GM21825 (cell line): ENCODE measurements at regions not wholly inside any gene's neighbourhood (a gene's known extent, or its start where the extent isn't known, plus 50 kb on each side); places are given as distances from the start of the nearest gene placed in this dataset.
"Not testable (repeated sequence)": the region's sequence is repeated elsewhere in the genome, so short reads cannot be mapped to it uniquely, and the experiment has no call there.

ENCODE experiments used
- ATAC-seq: cut with Tn5 transposase; IDR thresholded peaks from one replicate; pipeline ENCODE4 v1.9.1; 2021; ENCODE audit warnings: mild to moderate bottlenecking, moderate library complexity; ENCODE audit not compliant: unreplicated experiment

DNA sequence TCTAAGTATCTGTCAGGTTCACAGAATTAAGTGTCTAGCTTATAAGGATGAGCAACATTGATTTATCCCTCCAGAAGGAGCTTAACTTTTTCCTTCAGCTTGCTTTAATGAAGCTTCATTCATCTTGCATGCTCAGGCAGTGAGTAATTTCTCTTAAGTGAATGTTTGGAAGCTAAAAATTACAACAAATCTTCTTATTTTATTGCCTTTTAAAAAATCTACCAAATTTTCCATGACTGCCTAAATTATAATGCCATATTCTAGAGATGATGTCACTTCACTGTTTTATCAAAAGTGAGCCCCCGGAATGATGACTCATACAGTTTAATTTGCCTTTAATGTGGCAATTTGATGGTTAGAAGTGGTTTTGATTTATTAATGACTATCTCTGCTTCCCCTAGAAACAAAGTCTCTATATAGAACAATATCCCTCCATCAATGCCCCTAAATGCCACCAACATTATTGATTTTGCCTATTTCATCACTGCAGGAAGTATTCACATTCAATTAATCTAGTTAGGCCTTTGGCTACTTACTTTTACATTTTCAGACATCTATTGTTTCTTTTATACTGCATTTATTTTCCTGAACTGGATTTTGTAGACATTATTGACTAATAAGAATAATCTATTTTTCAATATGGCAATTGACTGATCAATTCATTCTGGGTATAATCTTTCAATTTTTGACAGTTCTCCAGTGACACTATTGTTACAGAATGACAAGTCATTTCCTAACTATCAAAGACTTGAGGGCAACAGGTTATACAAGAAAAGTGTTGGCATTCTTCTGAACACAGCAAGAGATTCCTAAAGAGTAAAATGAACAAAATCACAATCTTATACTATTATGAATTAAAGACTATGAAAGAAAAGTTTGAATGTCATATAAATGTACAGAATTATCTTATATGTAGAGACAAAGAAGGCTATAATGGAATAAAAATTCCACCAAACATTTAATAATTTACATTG is 139.3 kb upstream of the ODAD2 start:
- ATAC-seq, result no peak

DNA sequence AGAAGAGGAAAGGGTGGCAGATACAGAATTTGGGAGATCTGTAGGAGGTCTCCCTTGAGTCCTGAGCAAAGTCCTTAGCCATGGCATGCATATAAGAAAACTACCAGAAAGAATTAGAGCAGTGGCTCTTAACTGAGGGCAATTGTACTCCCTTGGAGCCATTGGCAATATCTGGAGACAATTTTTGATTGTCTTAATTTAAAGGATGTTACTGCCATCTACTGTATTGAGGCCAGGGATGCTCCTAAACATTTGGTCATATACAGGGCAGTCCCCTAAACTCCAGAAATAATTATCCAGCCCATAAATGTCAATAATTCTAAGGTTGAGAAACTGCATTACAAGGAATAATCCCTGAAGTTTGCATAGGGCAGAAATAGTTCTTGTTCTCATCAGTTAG is 136.4 kb upstream of the ODAD2 start:
- ATAC-seq, result no peak

DNA sequence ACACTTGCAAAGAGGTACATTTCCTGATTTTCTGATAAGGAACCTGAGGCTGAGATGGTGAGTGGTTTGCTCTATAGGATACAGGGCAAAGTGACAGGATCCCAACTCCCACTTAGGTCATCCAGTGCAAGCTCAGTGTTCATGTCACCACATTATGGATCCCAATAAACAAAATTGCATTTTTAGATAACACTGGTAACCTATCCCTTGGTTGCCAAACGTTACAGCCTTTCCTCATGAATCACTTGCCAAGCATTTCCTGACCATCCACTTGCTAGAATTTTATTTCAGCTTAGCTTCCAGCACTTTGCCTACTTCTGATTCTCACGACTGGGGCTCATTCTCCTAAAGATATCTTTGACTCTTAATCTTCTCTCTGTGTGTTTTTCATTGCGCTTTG is 131.4 kb upstream of the ODAD2 start:
- ATAC-seq, result no peak

DNA sequence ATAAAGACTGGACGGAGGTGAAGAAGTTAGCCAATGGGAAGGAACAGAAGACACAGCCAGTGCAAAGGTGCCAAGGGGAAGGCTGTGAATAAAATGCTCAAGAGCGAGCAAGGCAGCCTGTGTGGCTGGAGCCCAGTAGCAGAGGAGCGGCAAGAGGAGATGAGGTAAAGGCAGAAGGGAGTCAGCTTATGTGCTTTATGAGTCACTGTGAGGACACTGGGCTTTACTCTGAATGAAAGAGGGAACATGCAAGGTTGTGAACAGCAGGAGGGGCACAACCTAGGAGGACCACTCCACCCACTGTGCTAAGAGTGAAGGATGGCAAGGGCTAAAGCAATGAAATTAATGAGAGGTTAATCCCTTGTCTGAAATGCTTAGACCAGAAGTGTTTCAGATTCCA is 129.0 kb upstream of the ODAD2 start:
- ATAC-seq, result no peak

DNA sequence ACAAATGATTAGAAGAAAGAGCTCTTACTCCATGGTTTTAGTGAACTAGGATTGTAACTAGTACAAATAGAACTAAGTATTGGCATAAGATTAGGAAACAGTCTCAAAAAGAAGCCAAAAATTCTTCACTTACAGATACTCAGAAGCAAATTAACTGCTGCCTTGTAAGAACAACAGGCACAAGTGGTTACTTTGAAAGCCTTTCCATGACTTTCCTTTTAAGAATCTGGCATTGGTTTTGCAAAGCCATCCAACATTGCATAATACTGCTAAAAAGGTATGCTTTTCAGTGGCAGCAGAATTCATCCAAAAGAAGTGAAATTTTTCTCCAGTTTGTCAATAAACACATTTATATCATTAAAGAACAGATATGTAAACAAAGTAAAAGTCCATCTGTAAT is 126.8 kb upstream of the ODAD2 start:
- no peak for ATAC-seq

DNA sequence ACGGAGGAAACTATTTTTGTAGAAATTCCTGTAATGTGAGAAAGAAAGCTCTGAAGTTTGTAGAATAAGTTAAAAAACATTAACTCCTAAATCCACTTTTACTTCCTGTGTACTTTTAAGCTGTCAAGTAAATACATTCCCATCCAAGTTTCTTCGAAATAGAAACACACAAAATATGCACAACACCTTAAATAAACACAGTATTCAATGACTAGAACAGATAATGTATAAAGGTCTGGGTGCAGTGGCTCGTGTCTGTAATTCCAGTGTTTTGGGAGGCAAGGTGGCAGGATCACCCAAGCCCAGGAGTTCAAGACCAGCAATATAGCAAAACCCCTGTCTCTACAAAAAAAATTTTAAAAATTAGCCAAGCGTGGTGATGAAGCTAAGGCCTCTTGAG is 121.9 kb upstream of the ODAD2 start:
- no peak for ATAC-seq

DNA sequence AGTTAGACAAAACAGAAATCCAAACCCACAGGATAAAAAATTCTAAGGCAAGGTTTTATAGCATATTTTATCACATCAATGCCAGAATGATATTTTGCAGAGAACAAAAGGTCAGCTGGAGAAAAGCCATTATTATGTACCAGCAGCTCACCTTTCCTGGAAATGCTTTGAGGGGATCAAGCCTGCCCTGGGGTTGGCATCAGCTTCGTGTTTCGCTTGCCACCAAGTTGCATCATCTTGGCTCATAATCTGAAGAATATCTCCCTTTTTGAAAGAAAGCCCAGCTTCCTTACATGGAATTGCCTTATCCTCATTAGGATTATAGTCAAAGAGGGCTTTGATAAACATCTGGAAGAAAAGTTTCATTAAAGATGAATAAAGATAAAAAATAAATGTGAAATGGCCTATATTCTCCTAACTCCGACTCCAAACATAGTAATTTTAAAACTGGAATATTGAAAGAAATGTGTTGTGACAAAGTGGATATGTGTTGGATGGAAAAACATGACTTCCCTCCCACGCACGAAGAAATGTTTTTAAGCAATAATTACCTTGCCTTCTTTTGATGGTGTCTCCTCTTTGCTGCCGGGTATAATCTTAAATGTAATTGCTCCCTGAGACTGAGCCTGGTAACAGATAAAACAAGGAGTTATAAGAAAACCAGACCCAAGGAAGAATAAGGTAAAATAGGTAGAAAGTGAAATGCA is 121.3 kb upstream of the ODAD2 start:
- no peak for ATAC-seq

DNA sequence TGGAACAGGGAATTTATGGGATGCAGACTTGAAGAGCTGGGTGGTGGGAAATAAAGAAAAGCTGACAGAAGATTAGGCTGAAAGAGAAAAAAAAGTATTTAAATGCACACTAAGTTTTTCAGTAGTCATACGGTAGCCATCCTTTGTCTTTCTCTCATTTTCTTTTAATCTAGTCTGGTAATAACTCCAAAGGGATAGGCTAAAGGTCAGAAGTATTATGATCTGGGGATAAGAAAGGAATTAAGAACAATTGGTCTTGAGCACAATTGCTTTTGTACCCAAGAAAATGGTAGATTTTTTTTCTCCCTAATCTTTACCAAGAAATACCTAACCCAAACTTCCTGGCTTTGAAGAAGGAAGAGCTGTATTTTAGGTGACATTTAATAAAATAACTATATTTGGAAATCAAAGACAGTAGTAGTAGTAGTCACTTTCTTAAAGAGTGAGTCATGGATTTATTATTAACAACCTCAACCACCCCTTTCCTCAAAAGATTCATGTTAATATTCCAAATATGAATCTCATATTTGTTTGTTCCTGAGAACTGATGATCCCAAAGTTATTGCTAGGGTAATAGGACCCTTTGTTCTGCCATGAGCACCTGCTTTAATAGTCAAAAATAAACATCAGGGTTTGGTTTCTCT is 120.2 kb upstream of the ODAD2 start:
- no peak for ATAC-seq

DNA sequence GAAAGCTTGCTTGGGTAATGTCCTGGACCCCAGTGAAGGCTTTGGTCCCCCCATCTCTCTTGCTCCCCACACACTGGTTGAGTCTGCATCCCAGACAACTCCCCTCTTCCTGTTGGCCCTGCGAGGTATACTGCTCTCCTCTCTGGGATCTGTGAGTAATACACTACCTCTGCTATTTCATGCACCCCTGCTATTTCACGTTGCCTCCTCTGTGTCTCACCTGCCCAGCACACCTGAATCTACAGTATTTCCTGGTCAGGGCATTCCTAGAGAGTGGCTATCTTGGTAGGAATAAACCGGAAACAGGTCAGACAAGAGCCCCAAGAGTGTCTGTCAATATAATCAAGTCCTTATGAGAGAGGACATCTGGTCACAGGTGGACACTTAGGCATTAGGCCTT is 114.3 kb upstream of the ODAD2 start:
- no peak for ATAC-seq

DNA sequence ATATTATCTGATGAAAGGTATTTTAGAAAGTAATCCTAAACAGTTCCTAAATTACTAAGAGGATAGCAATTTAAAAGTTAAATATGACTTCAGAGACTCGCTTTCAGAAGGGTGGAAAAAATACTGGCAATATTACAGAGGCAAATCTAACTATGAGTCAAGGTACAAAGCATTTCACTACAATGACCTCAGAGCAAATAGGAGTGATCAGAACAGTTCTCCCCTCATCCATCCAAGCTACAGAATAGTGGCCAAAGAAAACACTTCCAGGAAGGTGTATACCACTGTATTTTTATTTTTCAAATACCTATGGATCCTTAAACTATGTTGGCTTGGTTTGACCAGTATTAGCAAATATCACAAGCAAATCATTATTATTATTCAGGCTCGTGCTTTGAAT is 112.8 kb upstream of the ODAD2 start:
- no peak for ATAC-seq

DNA sequence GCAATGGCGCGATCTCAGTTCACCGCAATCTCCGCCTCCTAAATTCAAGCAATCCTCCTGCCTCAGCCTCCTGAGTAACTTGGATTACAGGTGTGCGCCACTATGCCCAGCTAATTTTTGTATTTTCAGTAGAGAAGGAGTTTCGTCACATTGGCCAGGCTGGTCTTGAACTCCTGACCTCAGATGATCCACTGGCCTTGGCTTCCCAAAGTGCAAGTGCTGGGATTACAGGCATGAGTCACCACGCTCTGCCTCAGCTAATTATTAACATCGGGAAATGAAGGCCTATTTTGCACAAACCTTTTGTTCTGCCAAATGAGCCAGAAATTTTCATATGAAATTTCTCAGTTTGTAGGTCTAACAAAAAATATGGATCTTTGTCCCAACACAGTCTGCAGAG is 106.7 kb upstream of the ODAD2 start:
- ATAC-seq, result no peak

DNA sequence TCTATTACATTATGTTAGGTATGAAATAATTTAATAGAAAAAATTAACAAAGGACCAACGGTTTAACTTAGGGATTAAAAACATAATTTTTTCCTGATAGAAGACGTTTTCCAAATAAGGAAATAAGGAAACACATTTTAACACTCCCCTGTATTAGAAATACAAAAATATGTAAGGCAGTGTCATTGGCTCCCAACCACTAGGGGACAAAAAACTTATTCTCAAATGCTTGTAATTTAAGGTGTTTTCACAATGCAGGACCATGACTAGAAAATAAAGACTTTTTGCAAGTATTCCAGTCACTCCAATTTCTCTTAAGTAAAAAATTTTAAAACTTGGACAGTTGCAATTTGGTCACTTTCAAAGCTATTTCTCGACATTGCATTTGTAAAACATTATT is 98.8 kb upstream of the ODAD2 start:
- ATAC-seq, result no peak

DNA sequence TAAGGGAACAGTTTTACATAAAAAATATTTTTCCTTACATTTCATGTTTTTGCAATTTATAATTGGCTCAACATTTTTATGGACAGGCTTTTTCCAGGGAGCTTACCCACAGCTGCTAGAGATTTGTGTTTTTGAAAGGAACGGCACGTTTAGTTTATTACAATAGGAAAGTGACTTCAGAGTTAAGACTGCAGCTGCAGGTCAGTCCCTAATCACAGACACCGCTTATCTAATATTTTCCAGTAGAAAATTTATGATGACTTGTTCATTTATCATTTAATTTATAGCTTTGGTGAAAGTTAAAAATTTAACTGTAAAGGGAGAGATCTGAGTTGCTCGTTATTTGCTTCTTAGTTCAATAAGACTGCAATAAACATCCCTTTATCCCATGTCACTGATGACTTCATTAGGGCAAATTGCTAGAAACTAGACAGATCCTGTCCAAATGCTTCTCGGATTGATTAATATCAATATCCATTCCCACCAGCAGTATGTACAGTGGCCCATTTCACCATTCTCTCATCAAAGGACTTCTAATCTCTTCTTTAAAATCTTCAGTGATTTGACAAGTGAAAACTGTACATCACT is 97.0 kb upstream of the ODAD2 start:
- ATAC-seq, result no peak

DNA sequence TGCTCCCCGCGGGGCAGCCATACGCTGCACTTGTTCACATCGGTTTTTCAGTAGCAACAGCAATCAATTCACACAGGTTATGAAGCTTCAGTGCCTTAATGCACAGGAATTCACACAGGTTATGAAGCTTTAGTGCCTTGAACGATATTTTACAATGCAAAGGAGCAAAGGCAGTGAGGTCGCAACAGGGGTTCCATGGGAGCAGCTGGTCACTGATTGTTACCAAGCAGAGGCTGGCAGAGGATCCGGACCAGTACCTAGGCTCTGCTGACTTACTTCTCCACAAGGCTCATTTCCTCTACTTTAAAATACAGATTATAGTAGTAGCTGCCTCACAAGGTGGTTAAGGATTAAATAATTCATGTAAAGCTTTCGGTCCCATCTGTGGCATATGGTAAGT is 95.2 kb upstream of the ODAD2 start:
- ATAC-seq, result no peak

DNA sequence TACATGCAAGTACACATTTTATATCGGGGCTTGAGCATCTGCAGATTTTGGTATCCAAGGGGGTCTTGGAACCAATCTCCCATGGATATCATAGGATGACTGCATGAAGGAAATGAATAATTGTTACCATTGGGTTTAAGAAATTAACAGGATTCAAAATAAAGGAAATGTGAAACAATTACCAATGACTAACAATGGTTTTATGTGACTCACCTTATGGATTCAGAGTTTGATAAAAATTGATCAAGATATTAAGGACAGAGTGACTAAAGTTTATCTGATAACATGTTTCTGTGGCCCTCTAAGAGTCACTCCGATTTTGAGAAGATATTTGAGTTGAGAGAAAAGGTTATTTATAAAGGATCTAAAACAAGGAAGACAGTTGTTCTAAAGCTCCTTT is 93.0 kb upstream of the ODAD2 start:
- no peak for ATAC-seq

DNA sequence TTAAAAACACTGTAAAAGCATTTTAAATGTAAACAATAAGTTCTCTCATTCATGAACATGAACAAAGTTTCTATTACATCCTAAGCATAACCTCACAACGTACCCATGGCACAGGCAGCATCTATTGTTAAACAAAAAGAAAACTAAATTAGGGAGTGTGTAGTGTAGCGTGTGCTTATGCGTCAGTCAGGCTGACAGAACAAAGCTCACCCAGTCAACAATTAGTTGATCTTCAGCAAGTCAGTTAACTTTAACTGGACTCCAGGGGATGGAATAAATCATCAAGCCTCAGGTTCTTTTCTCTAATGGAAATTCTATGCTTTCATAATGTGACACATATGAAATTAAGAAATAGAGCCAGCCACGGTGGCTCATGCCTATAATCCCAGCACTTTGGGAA is 91.6 kb upstream of the ODAD2 start:
- ATAC-seq, result no peak

DNA sequence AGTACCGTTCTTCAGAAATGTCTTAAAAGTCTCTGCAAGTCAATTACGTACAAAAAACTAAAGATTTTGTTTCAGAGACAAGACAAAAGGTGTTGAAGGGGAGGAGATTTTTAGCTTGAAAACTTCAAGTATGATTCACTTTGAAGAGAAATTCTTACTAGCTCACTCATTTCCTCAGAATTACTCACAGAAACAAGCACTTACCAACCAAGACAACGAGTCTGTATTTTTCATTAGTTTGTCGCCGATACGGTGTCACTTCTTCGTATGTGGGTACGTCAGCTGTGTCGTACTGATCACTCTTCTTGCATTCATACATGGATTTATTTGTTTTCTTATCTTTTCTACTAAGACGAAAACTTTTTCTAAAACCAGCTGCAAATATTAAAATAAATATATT is 90.6 kb upstream of the ODAD2 start:
- ATAC-seq, result no peak

DNA sequence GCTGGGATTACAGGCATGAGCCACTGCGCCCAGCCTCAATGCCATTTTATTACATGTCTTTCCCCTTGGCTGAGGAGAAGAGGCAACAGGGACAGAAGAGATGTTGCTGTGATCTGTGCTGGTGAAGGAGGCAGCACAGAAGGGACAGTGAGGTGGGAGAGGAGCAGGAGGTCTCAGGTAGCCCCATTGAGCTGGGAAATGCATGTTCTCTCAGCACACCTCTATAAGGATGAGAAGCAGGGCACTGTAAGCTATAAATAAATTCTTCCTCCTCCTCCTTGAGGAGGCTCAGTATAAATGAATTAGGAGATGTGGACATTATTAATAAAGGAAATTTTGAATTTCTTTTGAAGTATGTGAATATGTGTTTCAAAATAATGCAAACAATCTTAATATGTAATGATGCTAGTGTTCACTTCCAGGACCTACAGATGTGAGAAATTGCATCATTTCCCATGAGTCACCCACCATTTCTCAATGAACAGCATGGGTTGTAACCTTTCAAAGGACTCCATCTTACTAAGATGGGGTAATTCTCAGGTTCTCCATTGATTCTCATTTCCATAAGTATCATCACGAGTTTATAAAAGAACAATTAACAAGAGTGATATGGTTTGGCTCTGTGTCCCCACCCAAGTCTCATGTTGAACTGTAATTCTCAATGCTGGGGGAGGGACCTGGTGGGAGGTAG is 88.9 kb upstream of the ODAD2 start:
- ATAC-seq, result no peak

DNA sequence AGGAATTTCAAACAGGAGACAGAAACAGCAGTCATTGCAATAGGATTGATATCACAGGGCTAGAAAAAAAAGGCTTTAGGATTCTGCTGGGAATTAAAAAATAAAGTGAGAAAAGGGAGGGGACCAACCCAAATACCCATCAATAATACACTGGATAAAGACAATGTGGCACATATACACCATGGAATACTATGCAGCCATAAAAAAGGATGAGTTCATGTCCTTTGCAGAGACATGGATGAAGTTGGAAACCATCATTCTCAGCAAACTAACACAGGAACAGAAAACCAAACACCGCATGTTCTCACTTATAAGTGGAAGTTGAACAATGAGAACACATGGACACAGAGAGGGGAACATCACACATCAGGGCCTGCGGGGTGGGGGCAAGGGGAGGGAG is 86.9 kb upstream of the ODAD2 start:
- ATAC-seq, result not testable (repeated sequence)

DNA sequence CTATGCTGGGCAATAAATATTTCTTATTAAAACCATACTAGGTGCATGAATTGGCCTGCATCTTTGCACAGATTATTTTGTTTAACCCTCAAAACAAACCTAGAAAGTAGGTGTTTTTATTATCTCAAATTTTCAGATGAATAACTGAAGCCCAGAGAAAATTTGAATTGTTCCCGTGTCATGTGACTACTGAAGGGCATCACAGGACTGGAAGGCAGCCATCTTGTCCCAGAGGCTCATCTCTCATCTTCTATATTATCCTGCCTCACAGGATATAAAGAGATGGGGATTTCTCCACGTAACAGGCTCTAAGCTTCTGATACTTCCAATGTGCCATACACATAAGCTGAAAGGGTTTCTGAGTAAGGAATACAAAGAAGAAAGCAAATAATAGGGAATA is 84.0 kb upstream of the ODAD2 start:
- ATAC-seq, result no peak

DNA sequence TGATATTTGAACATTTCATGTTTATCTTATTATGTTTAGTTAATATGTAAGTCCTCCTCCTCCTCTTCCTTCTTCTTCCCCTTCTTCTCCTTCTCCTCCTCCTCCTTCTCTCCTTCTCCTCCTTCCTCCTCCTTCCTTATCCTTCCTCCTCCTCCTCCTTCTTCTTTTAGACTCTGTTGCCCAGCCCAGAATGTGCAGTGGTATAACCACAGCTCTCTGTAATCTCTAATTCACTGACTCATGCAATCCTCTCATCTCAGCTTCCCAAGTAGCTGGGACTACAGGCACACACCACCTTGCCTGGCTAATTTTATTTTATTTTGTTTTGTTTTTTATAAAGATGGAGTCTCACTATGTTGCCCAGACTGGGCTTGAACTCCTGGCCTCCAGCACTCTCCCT is 83.4 kb upstream of the ODAD2 start:
- ATAC-seq, result no peak
